ENCODE measurements at regions not wholly inside any gene's neighbourhood (a gene's known extent, or its start where the extent isn't known, plus 50 kb on each side); places are given as distances from the start of the nearest gene placed in this dataset.

- TF ChIP-seq POLR2A (IDR thresholded peaks at IDR 0.05; ENCODE audit: low read length) (no peak), GATA1 (IDR thresholded peaks at IDR 0.05; ENCODE audit: low read depth, low read length) (no peak)
These were observed 790.1 kb downstream of the TECRL start for GRCh38 chr4:63618883-63619718.

Data from erythroblast (primary cell).